Endodermal cell (in vitro differentiated cells): ENCODE measurements at regions not wholly inside any gene's neighbourhood (a gene's known extent, or its start where the extent isn't known, plus 50 kb on each side); places are given as distances from the start of the nearest gene placed in this dataset.

Experiments
- DNase-seq: peaks from one replicate; pipeline ENCODE4 v3.0.0-alpha.2; 2017
- H3K27ac ChIP-seq: 2 replicates; pipeline ENCODE4 v1.5.1; 2013; ENCODE audit warnings: mild to moderate bottlenecking, low read depth, low read length, moderate library complexity
- H3K27me3 ChIP-seq: 2 replicates; pipeline ENCODE4 v1.6.1; 2013; ENCODE audit warnings: mild to moderate bottlenecking, low read length, moderate library complexity; ENCODE audit not compliant: insufficient read depth, control insufficient read depth, poor library complexity, severe bottlenecking
- H3K36me3 ChIP-seq: 2 replicates; pipeline ENCODE4 v1.7.0; 2013; ENCODE audit warnings: mild to moderate bottlenecking, low read length, moderate library complexity; ENCODE audit not compliant: control insufficient read depth, insufficient read depth
- H3K4me1 ChIP-seq: one replicate; pipeline ENCODE4 v1.7.0; 2013; ENCODE audit warnings: low read length; ENCODE audit not compliant: control insufficient read depth, insufficient read depth
- H3K4me3 ChIP-seq: 2 replicates; pipeline ENCODE4 v1.5.1; 2013; ENCODE audit warnings: mild to moderate bottlenecking, low read length, moderate library complexity
- H3K9ac ChIP-seq: 2 replicates; pipeline ENCODE4 v1.6.1; 2013; ENCODE audit warnings: mild to moderate bottlenecking, low read length, moderate library complexity; ENCODE audit not compliant: poor library complexity, severe bottlenecking; ENCODE audit errors: extremely low read depth
- H3K9me3 ChIP-seq: 2 replicates; pipeline ENCODE4 v1.6.1; 2013; ENCODE audit warnings: mild to moderate bottlenecking, low read length, moderate library complexity; ENCODE audit not compliant: control insufficient read depth
- H3K27ac Mint-ChIP-seq: 2 replicates; pipeline ENCODE4 v1.8.0; 2020; ENCODE audit warnings: mixed read lengths
- H3K27me3 Mint-ChIP-seq: 2 replicates; pipeline ENCODE4 v1.8.0; 2021; ENCODE audit warnings: mild to moderate bottlenecking, mixed read lengths; ENCODE audit not compliant: insufficient read depth
- H3K36me3 Mint-ChIP-seq: 2 replicates; pipeline ENCODE4 v1.8.0; 2020; ENCODE audit warnings: low read depth, mixed read lengths
- H3K4me1 Mint-ChIP-seq: 2 replicates; pipeline ENCODE4 v1.8.0; 2020; ENCODE audit warnings: mixed read lengths
- H3K4me3 Mint-ChIP-seq: 2 replicates; pipeline ENCODE4 v1.8.0; 2020; ENCODE audit warnings: mild to moderate bottlenecking, moderate library complexity, mixed read lengths
- H3K9me3 Mint-ChIP-seq: 2 replicates; pipeline ENCODE4 v1.8.0; 2020; ENCODE audit warnings: mild to moderate bottlenecking, mixed read lengths
- CTCF ChIP-seq: fragments of 200-600 bp; sonication (generic); conservative IDR thresholded peaks from 2 replicates; pipeline ENCODE4 v1.5.0; 2021; ENCODE audit warnings: antibody characterized with exemption, mild to moderate bottlenecking
- WGBS, 2 experiments: methylation state at CpG; one replicate each; pipeline versions ENCODE4 v1.1.5 to v1.1.7; 2013; ENCODE audit warnings: missing lambda C conversion rate in 2 of 2, mixed read lengths in 1 of 2; ENCODE audit not compliant: insufficient coverage in 1 of 2, insufficient read length in 1 of 2; 5-methylcytosine and 5-hydroxymethylcytosine counted together

- Mint-ChIP-seq H3K27me3 (no peaks in the 10 kb centered on the region), H3K36me3 (no peaks in the 10 kb centered on the region)
- 75 to 88% methylated on average over 2 to 5 of the region's 5 CpGs for WGBS, 2 experiments
Observed at GRCh38 chr10:112052166-112052565, 131.4 kb downstream of the GPAM start.

GRCh38 chr10:112053895-112054294 lies 129.7 kb downstream of the GPAM start:
- Histone ChIP-seq H3K36me3 (no peaks in the 10 kb centered on the region), H3K27ac (no peak overlapping the region), H3K4me1 (no peaks in the 10 kb centered on the region), H3K9me3 (no peaks in the 10 kb centered on the region), H3K9ac (no peak overlapping the region), H3K4me3 (no peak overlapping the region), H3K27me3 (no peaks in the 10 kb centered on the region)
- Mint-ChIP-seq H3K4me1 (peaks cover 1% of the 10 kb centered on the region), H3K9me3 (no peaks in the 10 kb centered on the region), H3K36me3 (no peaks in the 10 kb centered on the region), H3K27ac (no peak overlapping the region), H3K4me3 (no peak overlapping the region), H3K27me3 (no peaks in the 10 kb centered on the region)
- TF ChIP-seq CTCF = no peak
- no peak for DNase-seq
- WGBS, 2 experiments = 85 to 86% methylated on average over 1 of the region's 1 CpG

More at GRCh38 chr10:112052166-112052565, 131.4 kb downstream of the GPAM start:
- Mint-ChIP-seq H3K4me1 (peaks cover 1% of the 10 kb centered on the region), H3K9me3 (no peaks in the 10 kb centered on the region), H3K4me3 (no peak overlapping the region), H3K27ac (no peak overlapping the region)
- H3K4me1 ChIP-seq = no peaks in the 10 kb centered on the region
- no peaks in the 10 kb centered on the region for H3K27me3 ChIP-seq
- no peaks in the 10 kb centered on the region for H3K36me3 ChIP-seq
- no peaks in the 10 kb centered on the region for H3K9me3 ChIP-seq
- DNase-seq = no peak
- no peak for TF ChIP-seq CTCF
- no peak overlapping the region for H3K9ac ChIP-seq
- no peak overlapping the region for H3K27ac ChIP-seq
- no peak overlapping the region for H3K4me3 ChIP-seq

- 96 to 100% methylated on average over 5 of the region's 5 CpGs for WGBS, 2 experiments
- DNase-seq = no peak
- Mint-ChIP-seq H3K4me3 (no peak overlapping the region), H3K9me3 (no peaks in the 10 kb centered on the region), H3K27ac (no peak overlapping the region), H3K36me3 (no peaks in the 10 kb centered on the region), H3K4me1 (peaks cover 1% of the 10 kb centered on the region), H3K27me3 (no peaks in the 10 kb centered on the region)
- no peaks in the 10 kb centered on the region for H3K9me3 ChIP-seq
- H3K4me1 ChIP-seq = no peaks in the 10 kb centered on the region
- H3K4me3 ChIP-seq = no peak overlapping the region
- H3K27me3 ChIP-seq = no peaks in the 10 kb centered on the region
- no peak overlapping the region for H3K27ac ChIP-seq
- no peak for TF ChIP-seq CTCF
- H3K36me3 ChIP-seq = no peaks in the 10 kb centered on the region
- no peak overlapping the region for H3K9ac ChIP-seq
Observed at GRCh38 chr10:112054516-112054915, 129.0 kb downstream of the GPAM start.
